A673 (cell line): ENCODE measurements at regions not wholly inside any gene's neighbourhood (a gene's known extent, or its start where the extent isn't known, plus 50 kb on each side); places are given as distances from the start of the nearest gene placed in this dataset.

Experiments used
- CTCF ChIP-seq: fragments of 300-800, 200-600 bp; sonication (generic); conservative IDR thresholded peaks from 2 replicates; pipeline ENCODE4 v1.5.1; 2017; ENCODE audit warnings: low read depth, mild to moderate bottlenecking, antibody characterized with exemption, low read length, moderate library complexity, mixed read lengths
- EZH2 ChIP-seq: fragments of 200-600 bp; sonication (generic); IDR thresholded peaks from 2 replicates; pipeline ENCODE4 v1.6.1; 2017; ENCODE audit warnings: borderline replicate concordance, low read depth, mild to moderate bottlenecking, mixed read lengths, antibody characterized with exemption, low read length; ENCODE audit not compliant: poor library complexity, severe bottlenecking

DNA sequence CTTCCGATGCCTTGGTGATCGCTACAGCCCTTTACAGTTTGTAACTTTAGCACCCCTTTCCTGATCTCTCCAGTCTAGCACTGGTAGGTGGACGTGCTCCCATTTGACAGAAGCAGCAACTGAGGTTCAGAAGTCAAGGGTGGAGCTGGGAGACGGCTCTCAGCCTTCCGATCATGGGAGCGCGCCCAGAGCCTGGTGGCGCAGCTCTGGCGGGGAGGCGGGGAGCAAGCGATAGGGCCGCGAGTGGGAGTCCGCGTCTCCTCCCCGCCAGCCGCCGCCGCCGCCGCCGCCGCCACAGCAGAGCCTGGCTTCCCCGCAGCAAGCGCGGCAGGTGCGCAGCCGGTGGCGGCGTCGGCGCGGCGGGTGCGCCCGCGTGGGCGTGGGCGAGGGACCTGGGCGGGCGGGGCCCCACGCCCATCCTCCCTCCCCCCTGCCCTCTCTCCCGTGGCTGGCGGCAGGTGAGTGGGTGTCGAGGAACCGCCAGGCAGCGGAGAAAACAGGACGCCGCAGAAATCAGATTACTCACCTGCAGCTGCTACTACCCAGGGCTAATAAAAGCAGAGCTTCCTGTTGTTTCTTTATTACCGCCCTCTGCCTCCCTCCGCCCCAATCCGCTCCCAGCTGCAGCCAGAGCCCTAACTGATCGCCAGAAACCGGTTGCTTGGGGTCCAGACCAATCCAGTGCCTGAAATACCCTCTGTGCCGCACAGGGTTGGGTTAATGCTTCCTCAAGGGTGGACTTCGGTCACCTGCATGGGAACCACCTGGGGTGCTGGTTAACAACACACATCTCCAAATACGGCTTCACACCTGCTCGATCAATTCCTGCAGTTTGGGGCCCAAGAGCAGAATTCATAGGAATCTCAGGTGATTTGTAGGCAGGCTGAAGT, 60.2 kb upstream of the ID3 start:
- TF ChIP-seq CTCF (no peak), EZH2 (no peak)
